ENCODE measurements at regions not wholly inside any gene's neighbourhood (a gene's known extent, or its start where the extent isn't known, plus 50 kb on each side); places are given as distances from the start of the nearest gene placed in this dataset.

- Histone ChIP-seq H3K27me3 (ENCODE audit: insufficient read depth, poor library complexity, severe bottlenecking) (no peaks in the 10 kb centered on the region), H3K4me3 (replicated peaks; ENCODE audit: insufficient read depth, low read length) (no peak overlapping the region), H3K27ac (replicated peaks) (no peak overlapping the region)
- TF ChIP-seq GABPA (IDR thresholded peaks at IDR 0.05; ENCODE audit: low read depth) (no peak), SPI1 (IDR thresholded peaks at IDR 0.05; ENCODE audit: borderline replicate concordance, low read depth) (no peak), CTCF (IDR thresholded peaks at IDR 0.05; ENCODE audit: insufficient read depth, low read length) (no peak), POLR2AphosphoS5 (IDR thresholded peaks at IDR 0.05; ENCODE audit: low read depth) (no peak), REST (IDR thresholded peaks at IDR 0.05; ENCODE audit: insufficient replicate concordance, low read depth) (no peak)
- DNase-seq (ENCODE audit: low read depth in 1 of 2, low spot score in 1 of 2): no peak
Observed at GRCh38 chr15:37206690-37207089, 106.3 kb upstream of the MEIS2 start.

GRCh38 chr15:37208146-37209040 is 108.0 kb upstream of the MEIS2 start:
- no peaks in the 10 kb centered on the region for H3K27me3 ChIP-seq (ENCODE audit: insufficient read depth, poor library complexity, severe bottlenecking)
- no peak overlapping the region for H3K27ac ChIP-seq (replicated peaks)
- no peak overlapping the region for H3K4me3 ChIP-seq (replicated peaks; ENCODE audit: insufficient read depth, low read length)
- no peak for DNase-seq (ENCODE audit: low read depth in 1 of 2, low spot score in 1 of 2)
- no peak for TF ChIP-seq GABPA (IDR thresholded peaks at IDR 0.05; ENCODE audit: low read depth)
- no peak for TF ChIP-seq POLR2AphosphoS5 (IDR thresholded peaks at IDR 0.05; ENCODE audit: low read depth)
- no peak for TF ChIP-seq SPI1 (IDR thresholded peaks at IDR 0.05; ENCODE audit: borderline replicate concordance, low read depth)
- TF ChIP-seq CTCF (IDR thresholded peaks at IDR 0.05; ENCODE audit: insufficient read depth, low read length): no peak
- no peak for TF ChIP-seq REST (IDR thresholded peaks at IDR 0.05; ENCODE audit: insufficient replicate concordance, low read depth)

GRCh38 chr15:37209041-37209363 is 108.7 kb upstream of the MEIS2 start:
- Histone ChIP-seq H3K4me3 (replicated peaks; ENCODE audit: insufficient read depth, low read length) (no peak overlapping the region), H3K27me3 (ENCODE audit: insufficient read depth, poor library complexity, severe bottlenecking) (no peaks in the 10 kb centered on the region), H3K27ac (replicated peaks) (no peak overlapping the region)
- DNase-seq (ENCODE audit: low read depth in 1 of 2, low spot score in 1 of 2): no peak
- TF ChIP-seq CTCF (IDR thresholded peaks at IDR 0.05; ENCODE audit: insufficient read depth, low read length) (no peak), SPI1 (IDR thresholded peaks at IDR 0.05; ENCODE audit: borderline replicate concordance, low read depth) (no peak)

- TF ChIP-seq CTCF (IDR thresholded peaks at IDR 0.05; ENCODE audit: insufficient read depth, low read length) (no peak), POLR2AphosphoS5 (IDR thresholded peaks at IDR 0.05; ENCODE audit: low read depth) (no peak), REST (IDR thresholded peaks at IDR 0.05; ENCODE audit: insufficient replicate concordance, low read depth) (no peak), GABPA (IDR thresholded peaks at IDR 0.05; ENCODE audit: low read depth) (no peak), SPI1 (IDR thresholded peaks at IDR 0.05; ENCODE audit: borderline replicate concordance, low read depth) (no peak)
- Histone ChIP-seq H3K27me3 (ENCODE audit: insufficient read depth, poor library complexity, severe bottlenecking) (no peaks in the 10 kb centered on the region), H3K4me3 (replicated peaks; ENCODE audit: insufficient read depth, low read length) (no peak overlapping the region), H3K27ac (replicated peaks) (no peak overlapping the region)
- no peak for DNase-seq (ENCODE audit: low read depth in 1 of 2, low spot score in 1 of 2)
Observed at GRCh38 chr15:37217567-37217966, 117.2 kb upstream of the MEIS2 start.

All from HL-60 (cell line).